T follicular helper cell (primary cell): ENCODE measurements at regions not wholly inside any gene's neighbourhood (a gene's known extent, or its start where the extent isn't known, plus 50 kb on each side); places are given as distances from the start of the nearest gene placed in this dataset.
"Not testable (repeated sequence)": the region's sequence is repeated elsewhere in the genome, so short reads cannot be mapped to it uniquely, and the experiment has no call there.

Experiments
- DNase-seq: peaks from one replicate; pipeline ENCODE4 v3.0.0-alpha.2; 2020; ENCODE audit warnings: low read depth

GRCh38 chr2:144903045-144903444 is 383.1 kb upstream of the ZEB2 start:
- DNase-seq: not testable (repeated sequence)

GRCh38 chr2:144901386-144901785 is 381.5 kb upstream of the ZEB2 start:
- DNase-seq: not testable (repeated sequence)

GRCh38 chr2:144896341-144896740 is 376.4 kb upstream of the ZEB2 start:
- DNase-seq: no peak

GRCh38 chr2:144894612-144895599 is 375.0 kb upstream of the ZEB2 start:
- DNase-seq: no peak

- DNase-seq: no peak
Observed at GRCh38 chr2:144893464-144893863, 373.5 kb upstream of the ZEB2 start.

GRCh38 chr2:144890828-144891227 is 370.9 kb upstream of the ZEB2 start:
- no peak for DNase-seq

- DNase-seq: no peak
Observed at GRCh38 chr2:144889348-144889747, 369.4 kb upstream of the ZEB2 start.

GRCh38 chr2:144886862-144887261 is 366.9 kb upstream of the ZEB2 start:
- no peak for DNase-seq

GRCh38 chr2:144877893-144878292 is 358.0 kb upstream of the ZEB2 start:
- no peak for DNase-seq

- no peak for DNase-seq
Observed at GRCh38 chr2:144876013-144876412, 356.1 kb upstream of the ZEB2 start.

GRCh38 chr2:144875290-144875969 is 355.5 kb upstream of the ZEB2 start:
- DNase-seq: no peak

- no peak for DNase-seq
Observed at GRCh38 chr2:144865670-144866069, 345.8 kb upstream of the ZEB2 start.

GRCh38 chr2:144859716-144860115 is 339.8 kb upstream of the ZEB2 start:
- no peak for DNase-seq

- DNase-seq: no peak
Observed at GRCh38 chr2:144858211-144858610, 338.3 kb upstream of the ZEB2 start.

GRCh38 chr2:144854596-144854995 is 334.7 kb upstream of the ZEB2 start:
- DNase-seq: no peak

GRCh38 chr2:144849612-144850011 is 329.7 kb upstream of the ZEB2 start:
- DNase-seq: no peak

GRCh38 chr2:144848423-144848822 is 328.5 kb upstream of the ZEB2 start:
- no peak for DNase-seq

GRCh38 chr2:144847347-144848080 is 327.6 kb upstream of the ZEB2 start:
- DNase-seq: no peak

- DNase-seq: no peak
Observed at GRCh38 chr2:144836635-144837350, 316.9 kb upstream of the ZEB2 start.

GRCh38 chr2:144835634-144836350 is 315.9 kb upstream of the ZEB2 start:
- DNase-seq: no peak

- DNase-seq: no peak
Observed at GRCh38 chr2:144834998-144835633, 315.2 kb upstream of the ZEB2 start.
